ENCODE measurements at regions not wholly inside any gene's neighbourhood (a gene's known extent, or its start where the extent isn't known, plus 50 kb on each side); places are given as distances from the start of the nearest gene placed in this dataset.

DNA sequence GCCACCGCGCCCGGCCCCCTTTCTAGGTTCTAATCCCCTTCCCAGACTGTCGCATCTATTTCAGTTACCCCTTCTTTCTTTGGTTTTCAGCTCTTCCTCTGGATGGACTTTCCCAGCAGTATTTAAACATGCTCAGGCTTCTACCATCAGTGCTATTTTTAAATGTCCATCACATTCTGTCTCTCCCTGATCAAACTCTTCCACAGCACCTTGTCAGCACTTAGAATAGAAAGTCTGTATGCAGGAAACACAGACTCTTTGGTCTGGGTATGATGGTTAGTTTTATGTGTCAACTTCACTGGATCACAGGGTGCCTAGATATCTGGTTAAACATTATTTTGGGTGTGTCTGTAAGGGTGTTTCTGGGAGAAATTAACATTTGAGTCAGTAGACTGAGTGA, 297.8 kb upstream of the ECI2 start:
- TF ChIP-seq EP300 (IDR thresholded peaks at IDR 0.05; ENCODE audit: low read depth) (no peak), POLR2A (IDR thresholded peaks at IDR 0.05) (no peak), POLR2AphosphoS5 (IDR thresholded peaks at IDR 0.05) (no peak)
- TF ChIP-seq, protein P1, sequence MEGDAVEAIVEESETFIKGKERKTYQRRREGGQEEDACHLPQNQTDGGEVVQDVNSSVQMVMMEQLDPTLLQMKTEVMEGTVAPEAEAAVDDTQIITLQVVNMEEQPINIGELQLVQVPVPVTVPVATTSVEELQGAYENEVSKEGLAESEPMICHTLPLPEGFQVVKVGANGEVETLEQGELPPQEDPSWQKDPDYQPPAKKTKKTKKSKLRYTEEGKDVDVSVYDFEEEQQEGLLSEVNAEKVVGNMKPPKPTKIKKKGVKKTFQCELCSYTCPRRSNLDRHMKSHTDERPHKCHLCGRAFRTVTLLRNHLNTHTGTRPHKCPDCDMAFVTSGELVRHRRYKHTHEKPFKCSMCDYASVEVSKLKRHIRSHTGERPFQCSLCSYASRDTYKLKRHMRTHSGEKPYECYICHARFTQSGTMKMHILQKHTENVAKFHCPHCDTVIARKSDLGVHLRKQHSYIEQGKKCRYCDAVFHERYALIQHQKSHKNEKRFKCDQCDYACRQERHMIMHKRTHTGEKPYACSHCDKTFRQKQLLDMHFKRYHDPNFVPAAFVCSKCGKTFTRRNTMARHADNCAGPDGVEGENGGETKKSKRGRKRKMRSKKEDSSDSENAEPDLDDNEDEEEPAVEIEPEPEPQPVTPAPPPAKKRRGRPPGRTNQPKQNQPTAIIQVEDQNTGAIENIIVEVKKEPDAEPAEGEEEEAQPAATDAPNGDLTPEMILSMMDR (IDR thresholded peaks at IDR 0.05), result no peak

All from transverse colon (tissue), 4 donors.